RWPE1 (cell line): ENCODE measurements at regions not wholly inside any gene's neighbourhood (a gene's known extent, or its start where the extent isn't known, plus 50 kb on each side); places are given as distances from the start of the nearest gene placed in this dataset.

Source experiments
- CTCF ChIA-PET: fragments of 350-600 bp; sonication (Branson Sonifier 250); formaldehyde crosslinking; extraction: SDS; loops from one replicate; lab custom pipeline; 2021; lab: Yijun Ruan, JAX
- POLR2A ChIA-PET: fragments of 400-600 bp; formaldehyde crosslinking; extraction: SDS; loops from one replicate; lab custom pipeline; 2020; ENCODE audit warnings: antibody characterized with exemption; ENCODE audit not compliant: low non-redundant PET; lab: Yijun Ruan, JAX
- DNase-seq: peaks from one replicate; pipeline ENCODE4 v3.0.0; 2012; ENCODE audit warnings: low spot score
- H3K27ac ChIP-seq: fragments of 450-650 bp; 2 replicates; pipeline ENCODE4 v1.5.1; 2017
- TF ChIP-seq, protein P1 (sequence below): fragments of 450-650 bp; conservative IDR thresholded peaks from 2 replicates; pipeline ENCODE4 v1.5.1; 2017; ENCODE audit warnings: low read depth, mild to moderate bottlenecking

DNA sequence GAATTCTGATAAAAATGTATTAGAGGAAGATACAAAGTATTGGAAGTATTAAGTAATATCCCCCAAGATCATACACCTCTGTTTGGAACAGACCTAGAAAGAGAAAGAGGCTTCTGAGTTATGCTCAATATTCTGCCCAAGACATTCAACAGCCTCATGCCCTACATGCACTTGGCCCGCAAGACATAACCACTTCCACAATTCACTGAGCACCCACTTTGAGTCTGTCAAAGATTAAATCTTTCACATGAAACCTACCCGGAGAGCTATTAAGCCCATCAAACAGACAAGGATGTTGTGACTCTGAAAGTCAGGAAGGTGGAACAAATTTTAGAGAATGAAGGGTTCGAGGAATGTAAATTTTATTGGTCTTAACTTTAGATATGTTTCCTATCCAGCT lies 344.7 kb upstream of the SYT4 start:
- TF ChIP-seq, protein P1, sequence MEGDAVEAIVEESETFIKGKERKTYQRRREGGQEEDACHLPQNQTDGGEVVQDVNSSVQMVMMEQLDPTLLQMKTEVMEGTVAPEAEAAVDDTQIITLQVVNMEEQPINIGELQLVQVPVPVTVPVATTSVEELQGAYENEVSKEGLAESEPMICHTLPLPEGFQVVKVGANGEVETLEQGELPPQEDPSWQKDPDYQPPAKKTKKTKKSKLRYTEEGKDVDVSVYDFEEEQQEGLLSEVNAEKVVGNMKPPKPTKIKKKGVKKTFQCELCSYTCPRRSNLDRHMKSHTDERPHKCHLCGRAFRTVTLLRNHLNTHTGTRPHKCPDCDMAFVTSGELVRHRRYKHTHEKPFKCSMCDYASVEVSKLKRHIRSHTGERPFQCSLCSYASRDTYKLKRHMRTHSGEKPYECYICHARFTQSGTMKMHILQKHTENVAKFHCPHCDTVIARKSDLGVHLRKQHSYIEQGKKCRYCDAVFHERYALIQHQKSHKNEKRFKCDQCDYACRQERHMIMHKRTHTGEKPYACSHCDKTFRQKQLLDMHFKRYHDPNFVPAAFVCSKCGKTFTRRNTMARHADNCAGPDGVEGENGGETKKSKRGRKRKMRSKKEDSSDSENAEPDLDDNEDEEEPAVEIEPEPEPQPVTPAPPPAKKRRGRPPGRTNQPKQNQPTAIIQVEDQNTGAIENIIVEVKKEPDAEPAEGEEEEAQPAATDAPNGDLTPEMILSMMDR = no peak
- H3K27ac ChIP-seq = no peak overlapping the region
- POLR2A ChIA-PET = no interaction called here
- CTCF ChIA-PET = no interaction called here
- DNase-seq = no peak

DNA sequence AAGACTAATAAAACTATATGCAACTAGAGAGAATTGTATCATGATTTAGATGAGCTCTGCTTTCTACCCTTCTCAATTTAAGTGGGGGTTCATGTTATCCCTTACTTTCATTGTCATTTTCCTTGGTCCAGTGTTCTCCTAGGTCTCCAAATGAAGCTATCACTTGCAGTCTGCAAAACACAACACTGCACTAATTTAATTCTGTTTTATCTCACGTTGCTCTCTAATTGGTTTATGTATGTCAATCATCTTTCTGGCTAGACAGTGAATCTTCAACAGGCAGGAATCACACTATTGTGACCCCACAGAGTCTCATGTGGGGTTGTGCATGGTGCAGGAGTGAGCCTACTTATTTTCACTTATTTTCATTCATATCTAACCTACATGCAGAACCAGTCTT lies 348.3 kb upstream of the SYT4 start:
- CTCF ChIA-PET = no interaction called here
- no peak overlapping the region for H3K27ac ChIP-seq
- TF ChIP-seq, protein P1 = no peak
- POLR2A ChIA-PET = no interaction called here
- no peak for DNase-seq

DNA sequence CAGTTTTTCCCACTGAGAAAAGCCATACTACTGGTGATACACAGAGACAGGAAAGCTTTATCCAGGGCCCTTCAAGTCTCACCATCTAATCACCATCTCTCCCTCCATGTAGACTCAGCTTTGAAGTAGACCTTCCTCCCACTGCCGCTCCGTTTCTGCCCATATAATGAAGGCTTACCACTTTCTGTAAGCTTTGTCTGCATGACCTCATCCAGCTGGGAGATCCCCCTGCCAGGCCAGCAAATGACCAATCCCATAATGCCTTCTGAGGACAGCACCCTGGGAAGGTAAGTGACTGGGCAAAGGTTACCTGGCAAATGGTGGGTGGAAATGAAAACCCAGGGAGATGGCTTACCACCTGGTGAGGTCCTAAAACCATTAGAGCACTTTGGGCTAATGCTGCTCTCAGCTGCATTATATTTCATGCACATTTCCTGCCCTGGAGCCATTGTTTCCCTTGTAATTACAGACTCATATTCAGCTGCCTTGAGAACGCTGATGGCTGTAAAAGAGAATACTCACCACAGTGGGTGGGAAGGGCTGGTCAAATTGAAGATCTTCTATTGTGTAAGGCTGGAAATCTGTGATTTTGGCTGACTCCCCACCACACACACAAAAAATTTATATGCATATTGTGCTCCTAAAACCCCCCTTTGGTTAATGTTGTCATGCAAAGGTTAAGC lies 350.7 kb upstream of the SYT4 start:
- CTCF ChIA-PET = no interaction called here

DNA sequence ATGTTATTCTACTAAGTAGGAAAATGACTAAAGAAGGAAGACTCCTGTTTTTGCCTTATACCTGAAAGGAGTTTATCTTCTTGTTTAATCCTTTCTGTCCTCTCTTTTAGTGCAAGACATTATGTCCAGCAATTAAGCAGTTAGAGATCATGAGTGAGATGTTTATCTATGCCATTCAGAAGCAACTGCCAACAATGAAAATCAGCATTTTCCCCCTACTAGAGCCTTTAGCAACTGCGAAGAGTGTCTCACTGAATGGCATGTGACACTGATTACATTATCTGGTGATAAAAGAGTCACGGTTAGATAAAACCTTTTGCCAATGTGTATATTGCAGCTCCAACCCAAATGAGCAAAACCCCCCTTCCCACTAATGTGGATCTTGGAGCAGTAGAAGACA lies 357.7 kb upstream of the SYT4 start:
- H3K27ac ChIP-seq = no peak overlapping the region
- TF ChIP-seq, protein P1 = no peak
- no peak for DNase-seq
- ChIA-PET CTCF (no interaction called here), POLR2A (no interaction called here)

More for the DNA sequence above, 350.7 kb upstream of the SYT4 start:
- TF ChIP-seq, protein P1 = no peak
- POLR2A ChIA-PET = no interaction called here
- H3K27ac ChIP-seq = no peak overlapping the region
- DNase-seq = no peak

DNA sequence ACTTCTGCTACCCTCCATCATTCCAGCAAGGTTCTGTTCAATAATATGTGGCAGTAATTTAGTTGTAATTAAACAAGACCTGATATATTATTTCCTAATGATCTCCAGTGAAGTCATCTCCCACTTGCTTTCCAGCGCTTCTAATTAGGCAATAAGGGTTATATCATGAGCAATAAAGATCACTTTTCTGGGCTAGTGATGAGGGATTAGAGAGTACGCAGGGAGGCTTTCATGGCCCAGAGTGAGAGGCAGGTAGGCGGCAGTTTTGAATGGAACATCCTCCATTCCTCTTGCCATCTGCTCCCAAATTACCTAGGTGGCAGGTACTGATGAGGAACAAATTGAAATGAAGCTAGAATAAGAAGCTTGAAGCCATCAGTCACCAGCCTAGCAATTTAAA lies 358.1 kb upstream of the SYT4 start:
- H3K27ac ChIP-seq = no peak overlapping the region
- TF ChIP-seq, protein P1 = no peak
- no peak for DNase-seq
- POLR2A ChIA-PET = no interaction called here
- CTCF ChIA-PET = no interaction called here

DNA sequence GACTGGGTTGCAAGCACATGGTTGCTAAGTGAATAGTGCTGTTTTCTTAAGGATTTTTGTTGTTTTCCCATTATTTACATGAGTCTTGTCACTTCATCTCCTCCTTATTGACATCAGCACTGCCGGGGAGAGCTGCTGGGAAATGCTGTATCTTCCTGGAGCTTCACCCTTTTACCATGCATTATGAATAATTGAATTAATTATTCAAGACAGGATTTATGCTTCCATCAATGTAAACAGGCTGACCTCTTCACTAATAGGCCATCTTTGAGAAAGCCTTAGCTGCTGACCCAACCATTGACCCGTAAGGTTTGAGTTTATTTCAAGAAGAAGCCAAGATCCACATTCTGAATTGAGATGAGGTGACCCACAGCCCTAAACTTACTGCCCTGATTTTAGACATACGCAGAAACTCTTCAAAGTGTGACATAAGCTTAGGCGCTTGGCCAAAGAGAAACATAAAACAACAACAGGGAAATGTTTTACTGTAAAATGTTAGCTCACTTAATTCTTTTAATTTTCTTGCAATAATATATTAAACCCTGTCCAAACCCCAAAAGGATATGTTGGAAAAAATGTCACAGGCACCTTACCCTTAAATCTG lies 365.5 kb upstream of the SYT4 start:
- no peak for DNase-seq
- TF ChIP-seq, protein P1 = no peak
- CTCF ChIA-PET = no interaction called here
- POLR2A ChIA-PET = no interaction called here
- H3K27ac ChIP-seq = no peak overlapping the region
